NCI-H146 (cell line): ENCODE measurements at regions not wholly inside any gene's neighbourhood (a gene's known extent, or its start where the extent isn't known, plus 50 kb on each side); places are given as distances from the start of the nearest gene placed in this dataset.

ENCODE experiments used
- DNase-seq: peaks from one replicate; lab custom pipeline; 2025; lab: John Stamatoyannopoulos, UW

- DNase-seq, result no peak
Observed at GRCh38 chr5:7016999-7017747, 303.9 kb downstream of the TENT4A start.

- DNase-seq, result no peak
Observed at GRCh38 chr5:7018198-7018597, 305.0 kb downstream of the TENT4A start.

GRCh38 chr5:7018601-7019000 is 305.4 kb downstream of the TENT4A start:
- no peak for DNase-seq

- DNase-seq, result no peak
Observed at GRCh38 chr5:7036192-7036835, 323.1 kb downstream of the TENT4A start.

- no peak for DNase-seq
Observed at GRCh38 chr5:7039074-7039473, 325.8 kb downstream of the TENT4A start.

- no peak for DNase-seq
Observed at GRCh38 chr5:7040111-7040510, 326.9 kb downstream of the TENT4A start.

- no peak for DNase-seq
Observed at GRCh38 chr5:7043797-7044196, 330.6 kb downstream of the TENT4A start.

- DNase-seq, result no peak
Observed at GRCh38 chr5:7047511-7048261, 334.5 kb downstream of the TENT4A start.

GRCh38 chr5:7050986-7051385 is 337.8 kb downstream of the TENT4A start:
- DNase-seq, result no peak

GRCh38 chr5:7053125-7053524 is 339.9 kb downstream of the TENT4A start:
- DNase-seq, result no peak

- no peak for DNase-seq
Observed at GRCh38 chr5:7053528-7054209, 340.4 kb downstream of the TENT4A start.

- DNase-seq, result no peak
Observed at GRCh38 chr5:7066471-7067235, 329.3 kb upstream of the ADCY2 start.

- DNase-seq, result no peak
Observed at GRCh38 chr5:7068156-7068555, 327.8 kb upstream of the ADCY2 start.

- DNase-seq, result no peak
Observed at GRCh38 chr5:7068899-7069298, 327.0 kb upstream of the ADCY2 start.

GRCh38 chr5:7072188-7072587 is 323.8 kb upstream of the ADCY2 start:
- DNase-seq, result no peak

GRCh38 chr5:7073666-7074065 is 322.3 kb upstream of the ADCY2 start:
- no peak for DNase-seq

GRCh38 chr5:7074176-7074575 is 321.8 kb upstream of the ADCY2 start:
- no peak for DNase-seq

- DNase-seq, result no peak
Observed at GRCh38 chr5:7075470-7075869, 320.5 kb upstream of the ADCY2 start.

GRCh38 chr5:7078101-7078500 is 317.8 kb upstream of the ADCY2 start:
- no peak for DNase-seq

GRCh38 chr5:7078901-7079300 is 317.0 kb upstream of the ADCY2 start:
- no peak for DNase-seq

- DNase-seq, result no peak
Observed at GRCh38 chr5:7080501-7080900, 315.4 kb upstream of the ADCY2 start.
